B cell (primary cell): ENCODE measurements at regions not wholly inside any gene's neighbourhood (a gene's known extent, or its start where the extent isn't known, plus 50 kb on each side); places are given as distances from the start of the nearest gene placed in this dataset.

ENCODE experiments used
- ATAC-seq: fragments of 200-7000 bp; cut with Tn5 transposase; one replicate; pipeline ENCODE4 v1.10.0; 2021; ENCODE audit warnings: low read depth, mild to moderate bottlenecking, moderate number of reproducible peaks, moderate library complexity
- CTCF ChIA-PET: fragments of 350-600 bp; sonication (Branson Sonifier 250); formaldehyde crosslinking; loops from one replicate; lab custom pipeline; 2021; ENCODE audit warnings: antibody characterized with exemption, inconsistent platforms; lab: Charles Lee
- POLR2A ChIA-PET: fragments of 350-600 bp; sonication (Branson Sonifier 250); formaldehyde crosslinking; loops from one replicate; lab custom pipeline; 2021; ENCODE audit warnings: antibody characterized with exemption; lab: Charles Lee
- DNase-seq: peaks from one replicate; pipeline ENCODE4 v3.0.0; 2013
- H2AFZ ChIP-seq: 2 replicates; pipeline ENCODE4 v1.6.1; 2012; ENCODE audit warnings: mild to moderate bottlenecking, low read depth, low read length; ENCODE audit not compliant: insufficient read depth, poor library complexity, severe bottlenecking
- H3K27ac ChIP-seq, 2 donors: 1 replicate in 1 of 2; 2 replicates in 1 of 2; pipeline ENCODE4 v1.5.1; 2012 to 2013; ENCODE audit warnings: low read length in 2 of 2, mild to moderate bottlenecking in 2 of 2, moderate library complexity in 1 of 2
- H3K27me3 ChIP-seq, 4 experiments: fragments of 200-600 bp in 1 of 4; sonication (generic) in 1 of 4; replicated peaks in 1 of 4; 1 replicate in 2 of 4; 2 replicates in 2 of 4; pipeline versions ENCODE4 v1.6.1 to v1.7.0; 2013 to 2016; ENCODE audit warnings: low read length in 3 of 4, mild to moderate bottlenecking in 2 of 4, mixed read lengths in 1 of 4, moderate library complexity in 1 of 4; ENCODE audit not compliant: insufficient read depth in 4 of 4, control insufficient read depth in 3 of 4; ENCODE audit errors: control extremely low read depth in 1 of 4
- H3K36me3 ChIP-seq, 2 experiments: replicated peaks in 1 of 2; 1 replicate in 1 of 2; 2 replicates in 1 of 2; pipeline versions ENCODE4 v1.6.1 to v1.7.1; 2013; ENCODE audit warnings: low read length in 1 of 2; ENCODE audit not compliant: insufficient read depth in 2 of 2, control insufficient read depth in 1 of 2; ENCODE audit errors: control extremely low read depth in 1 of 2, extremely low read depth in 1 of 2
- H3K4me1 ChIP-seq, 2 donors: fragments of 200-600 bp in 1 of 2; sonication (generic) in 1 of 2; 1 replicate in 1 of 2; 2 replicates in 1 of 2; pipeline versions ENCODE4 v1.5.1 to v1.6.1; 2013 to 2017; ENCODE audit warnings: low read length in 2 of 2; ENCODE audit not compliant: control insufficient read depth in 2 of 2, insufficient read depth in 2 of 2
- H3K4me2 ChIP-seq: replicated peaks from 2 replicates; pipeline ENCODE3; 2012; ENCODE audit warnings: mild to moderate bottlenecking, low read depth, low read length; ENCODE audit not compliant: poor library complexity, severe bottlenecking
- H3K4me3 ChIP-seq, 5 experiments: fragments of 200-600 bp in 1 of 5; sonication (generic) in 1 of 5; 1 replicate in 3 of 5; 2 replicates in 2 of 5; pipeline versions ENCODE4 v1.5.1 to v1.7.0; 2011 to 2016; ENCODE audit warnings: low read length in 4 of 5, mild to moderate bottlenecking in 4 of 5, low read depth in 2 of 5, control low read depth in 1 of 5, moderate library complexity in 1 of 5; ENCODE audit not compliant: insufficient read depth in 1 of 5; ENCODE audit errors: control extremely low read depth in 1 of 5, extremely low read depth in 1 of 5
- H3K79me2 ChIP-seq: fragments of 200-600 bp; sonication (generic); one replicate; pipeline ENCODE4 v1.6.0; 2016; ENCODE audit warnings: low read length; ENCODE audit not compliant: control insufficient read depth, insufficient read depth
- H3K9ac ChIP-seq: fragments of 200-600 bp; sonication (generic); 2 replicates; pipeline ENCODE4 v1.6.1; 2017; ENCODE audit warnings: mild to moderate bottlenecking, low read length, moderate library complexity
- H3K9me3 ChIP-seq, 3 donors: one replicate each; pipeline versions ENCODE4 v1.6.1 to v1.7.1; 2013; ENCODE audit warnings: low read length in 2 of 3; ENCODE audit not compliant: control insufficient read depth in 2 of 3, insufficient read depth in 1 of 3; ENCODE audit errors: control extremely low read depth in 1 of 3
- H4K20me1 ChIP-seq: 2 replicates; pipeline ENCODE4 v1.6.0; 2012; ENCODE audit warnings: mild to moderate bottlenecking, low read length; ENCODE audit not compliant: insufficient read depth, control insufficient read depth, poor library complexity, severe bottlenecking
- H3K27ac Mint-ChIP-seq: one replicate; pipeline ENCODE4 v1.8.0; 2021; ENCODE audit warnings: mixed read lengths
- H3K27me3 Mint-ChIP-seq: one replicate; pipeline ENCODE4 v1.8.0; 2021; ENCODE audit warnings: mixed read lengths
- H3K4me1 Mint-ChIP-seq: one replicate; pipeline ENCODE4 v1.8.0; 2021; ENCODE audit warnings: mixed read lengths
- H3K4me3 Mint-ChIP-seq: one replicate; pipeline ENCODE4 v1.8.0; 2021; ENCODE audit warnings: mixed read lengths
- H3K9me3 Mint-ChIP-seq: one replicate; pipeline ENCODE4 v1.8.0; 2022; ENCODE audit warnings: mixed read lengths; ENCODE audit not compliant: insufficient read depth
- CTCF ChIP-seq: fragments of 200-600 bp; IDR thresholded peaks from one replicate; pipeline ENCODE4 v1.8.0; 2022; ENCODE audit warnings: antibody characterized with exemption, mild to moderate bottlenecking
- EZH2 ChIP-seq: IDR thresholded peaks from 2 replicates; pipeline ENCODE4 v1.6.1; 2012; ENCODE audit warnings: borderline replicate concordance, low read depth, mild to moderate bottlenecking, moderate library complexity, low read length; ENCODE audit not compliant: insufficient read depth, poor library complexity, severe bottlenecking
- whole genome bisulfite sequencing: methylation state at CpG from one replicate; pipeline ENCODE4 v1.1.5; 2013; ENCODE audit warnings: missing lambda C conversion rate; ENCODE audit not compliant: insufficient coverage; 5-methylcytosine and 5-hydroxymethylcytosine counted together
- intact Hi-C: fragments of 100-400 bp; cut with micrococcal nuclease; formaldehyde crosslinking; loops from one replicate; pipeline ENCODE4 v1.10.0; 2022

GRCh38 chr10:23538968-23539367, 100.1 kb downstream of the OTUD1 start:
- H3K79me2 ChIP-seq: no peaks in the 10 kb centered on the region
- intact Hi-C loops: no loop called here
- H3K4me3 ChIP-seq: no peak overlapping the region
- no peak overlapping the region for H3K9ac ChIP-seq
- H3K27me3 ChIP-seq: no peaks in the 10 kb centered on the region
- no peaks in the 10 kb centered on the region for H3K36me3 ChIP-seq
- H3K4me1 Mint-ChIP-seq: peaks cover 20% of the 10 kb centered on the region
- DNase-seq (no peak), ATAC-seq (no peak)
- peaks cover 22% of the 10 kb centered on the region for H3K27me3 Mint-ChIP-seq
- H3K9me3 Mint-ChIP-seq: no peaks in the 10 kb centered on the region
- CTCF ChIA-PET: interaction anchor here (3.7 kb wide), 1 partner anchor 10 kb away, joined by 12 read pairs; no protein-coding TSS in a partner anchor
- POLR2A ChIA-PET: no interaction called here
- H3K4me2 ChIP-seq: no peak overlapping the region
- no peak overlapping the region for H2AFZ ChIP-seq
- H3K4me3 Mint-ChIP-seq: no peak overlapping the region
- no peaks in the 10 kb centered on the region for H4K20me1 ChIP-seq
- H3K27ac ChIP-seq: no peak overlapping the region
- H3K9me3 ChIP-seq: no peaks in the 10 kb centered on the region
- TF ChIP-seq EZH2 (no peak), CTCF (no peak)
- H3K27ac Mint-ChIP-seq: no peak overlapping the region
- WGBS: 80% methylated on average over 2 of the region's 3 CpGs
- H3K4me1 ChIP-seq: peaks cover 9 to 19% of the 10 kb centered on the region in 2 donors

- H3K4me1 ChIP-seq: peaks cover 9 to 16% of the 10 kb centered on the region in 2 donors
- no peak for ATAC-seq
- Mint-ChIP-seq H3K4me1 (peaks cover 20% of the 10 kb centered on the region), H3K4me3 (peak overlapping the region; percentile 10), H3K27me3 (peaks cover 11% of the 10 kb centered on the region), H3K9me3 (no peaks in the 10 kb centered on the region), H3K27ac (no peak overlapping the region)
- no peaks in the 10 kb centered on the region for H3K27me3 ChIP-seq
- H3K79me2 ChIP-seq: no peaks in the 10 kb centered on the region
- no peak overlapping the region for H3K27ac ChIP-seq
- POLR2A ChIA-PET: no interaction called here
- peak overlapping the region; percentile 38 for H3K4me2 ChIP-seq
- no CpG with 5 or more reads among the region's 2 CpGs for WGBS
- CTCF ChIA-PET: interaction anchor here (0.6 to 3.5 kb wide), 3 partner anchors 12 to 225 kb away, joined by 4 to 21 read pairs (median 21); no protein-coding TSS in a partner anchor
- intact Hi-C loops: no loop called here
- H2AFZ ChIP-seq: peak overlapping the region; percentile 37
- no peaks in the 10 kb centered on the region for H4K20me1 ChIP-seq
- H3K9me3 ChIP-seq: peaks cover 0 to 8% (median 0%) of the 10 kb centered on the region in 3 donors
- no peak for TF ChIP-seq EZH2
- TF ChIP-seq CTCF: no peak
- DNase-seq: no peak
- no peaks in the 10 kb centered on the region for H3K36me3 ChIP-seq
- peak overlapping the region in 1 of 5 experiments; percentile 9 for H3K4me3 ChIP-seq
- H3K9ac ChIP-seq: no peak overlapping the region
These were observed 101.6 kb downstream of the OTUD1 start for GRCh38 chr10:23540401-23541030.
